Upper lobe of right lung (tissue), 1 donor: ENCODE measurements at regions not wholly inside any gene's neighbourhood (a gene's known extent, or its start where the extent isn't known, plus 50 kb on each side); places are given as distances from the start of the nearest gene placed in this dataset.

Experiments
- ATAC-seq: fragments of 200-7000 bp; cut with Tn5 transposase; one replicate; pipeline ENCODE4 v1.9.1; 2020; ENCODE audit warnings: mild to moderate bottlenecking, moderate library complexity
- DNase-seq: peaks from one replicate; pipeline ENCODE4 v3.0.0-alpha.2; 2020
- H3K27ac ChIP-seq: fragments of 200-600 bp; one replicate; pipeline ENCODE4 v1.8.0; 2022
- H3K27me3 ChIP-seq: fragments of 200-600 bp; one replicate; pipeline ENCODE4 v1.8.0; 2022; ENCODE audit warnings: mild to moderate bottlenecking
- H3K36me3 ChIP-seq: fragments of 200-600 bp; one replicate; pipeline ENCODE4 v1.8.0; 2022
- H3K4me1 ChIP-seq: fragments of 200-600 bp; one replicate; pipeline ENCODE4 v1.8.0; 2022
- H3K4me3 ChIP-seq: fragments of 200-600 bp; one replicate; pipeline ENCODE4 v1.8.0; 2022; ENCODE audit warnings: mild to moderate bottlenecking
- H3K9me3 ChIP-seq: fragments of 200-600 bp; one replicate; pipeline ENCODE4 v1.8.0; 2022
- CTCF ChIP-seq: fragments of 200-600 bp; IDR thresholded peaks from one replicate; pipeline ENCODE4 v1.8.0; 2022; ENCODE audit warnings: antibody characterized with exemption
- intact Hi-C: fragments of 100-400 bp; cut with DNase I; formaldehyde crosslinking; loops from one replicate; pipeline ENCODE4 v1.11.0; 2022
- donor health status: DM: no; HTN: yes; CAD: no; lungs with severe emphysema.

- ATAC-seq (no peak), DNase-seq (no peak)
- intact Hi-C loops, result no loop called here
- H3K9me3 ChIP-seq, result no peaks in the 10 kb centered on the region
- no peaks in the 10 kb centered on the region for H3K27me3 ChIP-seq
- no peak overlapping the region for H3K27ac ChIP-seq
- H3K4me3 ChIP-seq, result no peak overlapping the region
- no peak for TF ChIP-seq CTCF
- no peaks in the 10 kb centered on the region for H3K36me3 ChIP-seq
- no peaks in the 10 kb centered on the region for H3K4me1 ChIP-seq
Measured at GRCh38 chrX:139298437-139298836, 232.1 kb upstream of the F9 start.

DNA sequence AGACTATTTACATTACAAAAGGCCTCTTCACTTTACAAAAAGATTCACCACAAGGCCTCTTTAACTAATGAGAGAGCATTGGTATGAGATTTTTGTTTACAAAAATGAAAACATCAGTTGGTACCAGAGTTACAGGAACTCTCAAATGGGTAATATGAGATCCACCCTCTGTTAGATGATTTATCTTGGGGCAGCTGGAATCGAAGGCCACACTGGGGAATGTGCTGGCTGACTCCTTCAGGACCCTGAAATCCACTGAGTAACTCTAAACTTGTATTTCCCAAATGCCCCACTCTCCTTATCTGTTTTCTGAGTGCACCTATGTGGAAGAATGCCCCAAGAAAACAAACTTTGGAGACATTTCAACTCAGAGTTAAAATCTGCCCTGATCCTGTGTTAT, 232.9 kb upstream of the F9 start:
- TF ChIP-seq CTCF, result no peak
- Histone ChIP-seq H3K36me3 (no peaks in the 10 kb centered on the region), H3K4me1 (no peaks in the 10 kb centered on the region), H3K4me3 (no peak overlapping the region), H3K9me3 (no peaks in the 10 kb centered on the region), H3K27ac (no peak overlapping the region), H3K27me3 (no peaks in the 10 kb centered on the region)
- ATAC-seq, result no peak
- intact Hi-C loops, result no loop called here
- DNase-seq, result no peak

GRCh38 chrX:139293991-139294390, 236.5 kb upstream of the F9 start:
- Histone ChIP-seq H3K9me3 (no peaks in the 10 kb centered on the region), H3K27ac (no peak overlapping the region), H3K36me3 (no peaks in the 10 kb centered on the region), H3K4me1 (no peaks in the 10 kb centered on the region), H3K4me3 (no peak overlapping the region), H3K27me3 (no peaks in the 10 kb centered on the region)
- TF ChIP-seq CTCF, result no peak
- intact Hi-C loops, result no loop called here
- no peak for ATAC-seq
- DNase-seq, result no peak

- intact Hi-C loops, result no loop called here
- H3K9me3 ChIP-seq, result no peaks in the 10 kb centered on the region
- DNase-seq (no peak), ATAC-seq (no peak)
- H3K27me3 ChIP-seq, result no peaks in the 10 kb centered on the region
- H3K4me1 ChIP-seq, result no peaks in the 10 kb centered on the region
- TF ChIP-seq CTCF, result no peak
- H3K36me3 ChIP-seq, result no peaks in the 10 kb centered on the region
- H3K4me3 ChIP-seq, result no peak overlapping the region
- H3K27ac ChIP-seq, result no peak overlapping the region
Measured at GRCh38 chrX:139290310-139290709, 240.2 kb upstream of the F9 start.

DNA sequence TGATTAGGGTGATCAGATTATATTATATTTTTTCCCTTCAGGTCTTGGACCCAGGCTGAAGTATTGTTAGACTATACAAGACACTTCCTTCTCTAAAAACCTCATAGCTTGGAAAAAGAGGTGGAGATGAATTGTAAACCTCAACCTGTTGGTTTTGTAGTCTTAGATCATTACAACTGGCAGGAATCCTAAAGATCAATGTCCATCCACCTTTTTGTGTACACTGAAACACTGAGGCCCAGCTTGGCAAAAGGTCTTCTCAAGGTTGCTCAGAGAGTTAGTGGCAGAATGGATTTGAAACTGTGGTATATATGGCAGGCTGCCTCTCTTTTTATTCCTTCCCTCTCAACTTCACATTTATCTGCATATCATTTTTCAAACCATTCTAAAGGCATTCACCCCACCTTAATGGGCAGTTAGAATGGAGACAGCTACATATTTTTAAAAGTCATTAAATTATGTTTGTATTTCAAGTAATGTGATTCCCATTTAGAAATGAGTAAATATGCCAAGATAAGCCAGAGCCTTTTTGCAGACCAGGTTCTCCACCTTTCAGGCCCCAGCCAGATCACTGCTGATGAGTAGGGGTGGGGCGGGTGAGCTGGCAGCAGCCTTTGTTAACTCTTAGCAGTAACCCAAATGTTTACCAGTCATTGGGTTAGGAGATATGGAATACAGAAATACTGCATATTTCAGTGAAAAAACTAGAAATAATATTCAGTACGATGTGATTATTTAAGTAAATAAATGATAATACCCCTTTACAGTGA, 243.2 kb upstream of the F9 start:
- no peak for TF ChIP-seq CTCF
- Histone ChIP-seq H3K27ac (no peak overlapping the region), H3K36me3 (no peaks in the 10 kb centered on the region), H3K4me1 (no peaks in the 10 kb centered on the region), H3K27me3 (no peaks in the 10 kb centered on the region), H3K4me3 (no peak overlapping the region), H3K9me3 (no peaks in the 10 kb centered on the region)
- DNase-seq (no peak), ATAC-seq (no peak)
- intact Hi-C loops, result no loop called here

DNA sequence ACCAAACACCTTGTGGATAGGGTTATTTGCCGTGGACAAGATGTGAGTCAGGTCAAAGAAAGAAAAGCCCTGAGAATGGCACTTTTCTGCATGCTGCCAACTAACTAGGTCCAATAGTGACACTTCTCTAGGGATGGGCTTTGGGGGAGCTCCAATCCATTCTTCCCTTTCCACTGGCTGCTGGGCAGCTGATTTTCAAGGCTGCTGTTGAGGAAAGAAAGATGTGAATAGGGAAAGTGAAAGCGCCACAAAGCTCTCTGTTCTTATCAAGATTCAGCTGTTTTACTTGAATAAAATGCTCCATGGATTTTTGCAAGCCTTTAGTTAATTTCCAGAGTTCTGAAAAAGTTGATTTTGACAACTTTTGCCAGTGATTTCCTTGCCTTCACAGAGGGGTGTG, 244.2 kb upstream of the F9 start:
- no peak for TF ChIP-seq CTCF
- no peak for DNase-seq
- Histone ChIP-seq H3K9me3 (no peaks in the 10 kb centered on the region), H3K4me1 (no peaks in the 10 kb centered on the region), H3K4me3 (no peak overlapping the region), H3K36me3 (no peaks in the 10 kb centered on the region), H3K27me3 (no peaks in the 10 kb centered on the region), H3K27ac (no peak overlapping the region)
- intact Hi-C loops, result no loop called here
- ATAC-seq, result no peak
